ENCODE measurements at regions not wholly inside any gene's neighbourhood (a gene's known extent, or its start where the extent isn't known, plus 50 kb on each side); places are given as distances from the start of the nearest gene placed in this dataset.

DNA sequence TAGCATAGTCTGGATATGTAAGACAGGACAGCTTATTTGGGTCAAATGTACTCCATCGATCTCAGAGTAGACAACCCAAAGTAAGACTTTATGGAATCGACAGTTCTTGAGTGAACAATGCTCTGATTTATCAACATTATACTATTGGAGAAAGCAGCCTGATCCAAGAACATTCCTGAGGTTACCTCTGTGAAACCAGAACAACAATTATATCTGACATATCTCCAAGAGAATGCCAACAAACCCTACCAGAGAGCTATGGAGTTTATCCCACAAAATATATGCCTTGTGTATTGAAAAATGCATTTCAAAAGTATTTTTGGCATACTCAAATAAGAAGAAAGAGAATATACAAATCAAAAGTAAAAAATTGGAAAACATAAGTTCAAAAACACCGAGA lies 1985.9 kb downstream of the EFNA5 start:
- TF ChIP-seq GATA3 (IDR thresholded peaks at IDR 0.05; ENCODE audit: low read depth, low read length) = no peak
- TF ChIP-seq GATA2 (IDR thresholded peaks at IDR 0.05; ENCODE audit: low read depth, low read length) = no peak

DNA sequence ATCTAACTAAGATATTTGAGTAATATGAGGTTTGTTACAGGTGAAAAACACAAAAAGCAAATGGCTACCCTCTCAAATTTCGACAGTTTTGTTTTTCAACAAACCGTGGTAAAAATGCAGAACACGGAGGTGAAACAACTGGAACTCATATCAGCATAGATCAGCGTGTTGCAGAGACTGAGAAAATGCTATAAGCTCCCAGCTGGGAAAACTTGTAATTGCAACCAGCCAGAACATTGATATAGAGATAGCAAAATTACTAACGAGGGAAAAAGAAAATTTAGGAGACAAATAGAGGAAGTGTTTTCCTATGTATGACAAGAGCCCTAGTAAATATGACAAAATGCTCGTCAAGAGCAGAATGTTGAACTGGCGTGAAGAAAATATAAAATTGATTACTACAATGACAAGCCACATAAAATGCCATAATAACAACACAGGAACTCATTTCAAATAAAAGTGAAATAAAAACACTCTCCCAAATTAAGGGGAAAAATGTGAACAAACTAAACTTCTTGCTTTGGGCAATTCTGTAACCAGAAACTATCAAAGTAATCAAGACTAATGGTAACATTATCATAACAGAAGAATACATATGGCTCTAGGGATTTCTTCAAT lies 1989.8 kb downstream of the EFNA5 start:
- TF ChIP-seq GATA2 (IDR thresholded peaks at IDR 0.05; ENCODE audit: low read depth, low read length) (peak; percentile 59; the same call in 1 of the 2 replicates), GATA3 (IDR thresholded peaks at IDR 0.05; ENCODE audit: low read depth, low read length) (peak; percentile 71; the same call in 1 of the 2 replicates)

GRCh38 chr5:105677291-105677690 lies 1993.4 kb downstream of the EFNA5 start:
- TF ChIP-seq GATA3 (IDR thresholded peaks at IDR 0.05; ENCODE audit: low read depth, low read length) (no peak), GATA2 (IDR thresholded peaks at IDR 0.05; ENCODE audit: low read depth, low read length) (no peak)

GRCh38 chr5:105670596-105670995 lies 2000.1 kb downstream of the EFNA5 start:
- TF ChIP-seq GATA3 (IDR thresholded peaks at IDR 0.05; ENCODE audit: low read depth, low read length) = no peak
- no peak for TF ChIP-seq GATA2 (IDR thresholded peaks at IDR 0.05; ENCODE audit: low read depth, low read length)

- TF ChIP-seq GATA2 (IDR thresholded peaks at IDR 0.05; ENCODE audit: low read depth, low read length) (no peak), GATA3 (IDR thresholded peaks at IDR 0.05; ENCODE audit: low read depth, low read length) (no peak)
These were observed 2007.1 kb downstream of the EFNA5 start for GRCh38 chr5:105663671-105664070.

- TF ChIP-seq GATA3 (IDR thresholded peaks at IDR 0.05; ENCODE audit: low read depth, low read length) (no peak), GATA2 (IDR thresholded peaks at IDR 0.05; ENCODE audit: low read depth, low read length) (no peak)
These were observed 2011.3 kb downstream of the EFNA5 start for GRCh38 chr5:105659396-105659795.

DNA sequence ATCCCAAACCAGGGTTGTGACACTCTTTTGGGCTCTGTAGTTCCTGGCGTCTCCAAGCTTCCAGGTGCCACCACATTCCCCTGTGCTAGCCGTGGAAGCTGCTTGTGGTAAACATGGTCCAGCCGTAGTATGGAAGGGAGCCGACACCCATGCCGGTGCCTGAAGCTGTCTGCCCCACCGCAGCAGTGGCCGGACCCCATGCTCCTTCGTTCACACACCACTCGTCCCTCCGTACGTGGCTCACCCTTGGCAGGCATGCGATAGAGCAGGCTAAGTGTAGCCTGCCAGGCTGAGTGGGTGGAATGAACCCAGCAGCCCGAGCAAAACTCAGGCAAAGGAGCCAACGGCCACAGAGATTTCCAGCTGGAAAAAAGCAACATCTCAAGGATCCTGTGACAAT lies 2030.4 kb downstream of the EFNA5 start:
- TF ChIP-seq GATA3 (IDR thresholded peaks at IDR 0.05; ENCODE audit: low read depth, low read length) (no peak), GATA2 (IDR thresholded peaks at IDR 0.05; ENCODE audit: low read depth, low read length) (no peak)

DNA sequence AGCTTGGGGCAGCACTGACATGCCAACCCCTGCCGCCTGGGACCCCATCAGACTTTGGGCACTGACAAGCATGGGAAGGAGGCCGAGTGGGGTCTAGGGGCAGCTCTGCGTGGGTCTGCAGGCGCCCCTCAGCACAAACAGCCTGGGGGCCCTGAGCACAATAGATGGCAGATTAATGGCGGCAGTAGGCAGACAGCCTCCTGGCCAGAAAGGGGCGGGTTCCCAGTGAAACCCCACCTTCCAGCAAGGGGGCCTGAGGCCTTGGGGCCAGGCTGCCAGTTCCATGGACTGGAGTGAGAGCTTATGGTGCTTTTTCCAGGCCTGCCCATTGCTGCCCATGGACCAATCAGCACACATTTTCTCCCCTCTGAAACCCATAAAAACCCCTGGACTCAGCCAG lies 2031.2 kb downstream of the EFNA5 start:
- TF ChIP-seq GATA3 (IDR thresholded peaks at IDR 0.05; ENCODE audit: low read depth, low read length) (no peak), GATA2 (IDR thresholded peaks at IDR 0.05; ENCODE audit: low read depth, low read length) (no peak)

DNA sequence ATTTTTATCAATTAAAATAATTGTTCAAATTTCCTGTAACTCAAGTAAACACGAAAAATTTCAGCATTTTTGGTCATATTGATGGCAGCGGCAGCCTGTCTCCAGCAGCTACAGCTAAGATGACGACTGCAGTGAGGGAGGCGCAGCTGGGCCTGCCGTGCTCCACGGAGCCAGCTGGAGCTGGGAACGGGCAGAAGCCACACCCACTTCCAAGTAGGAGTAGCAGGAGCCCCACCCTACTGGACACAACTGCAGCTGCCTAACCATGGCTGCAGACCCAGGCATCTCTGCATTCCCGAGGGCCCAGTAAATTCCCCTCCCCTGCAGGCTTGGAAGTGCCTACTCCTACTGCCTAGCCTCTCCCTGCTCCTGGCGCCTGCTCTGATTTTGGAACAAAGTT lies 2031.7 kb downstream of the EFNA5 start:
- no peak for TF ChIP-seq GATA2 (IDR thresholded peaks at IDR 0.05; ENCODE audit: low read depth, low read length)
- TF ChIP-seq GATA3 (IDR thresholded peaks at IDR 0.05; ENCODE audit: low read depth, low read length) = no peak

- no peak for TF ChIP-seq GATA2 (IDR thresholded peaks at IDR 0.05; ENCODE audit: low read depth, low read length)
- TF ChIP-seq GATA3 (IDR thresholded peaks at IDR 0.05; ENCODE audit: low read depth, low read length) = no peak
These were observed 2032.3 kb downstream of the EFNA5 start for GRCh38 chr5:105638437-105638836.

DNA sequence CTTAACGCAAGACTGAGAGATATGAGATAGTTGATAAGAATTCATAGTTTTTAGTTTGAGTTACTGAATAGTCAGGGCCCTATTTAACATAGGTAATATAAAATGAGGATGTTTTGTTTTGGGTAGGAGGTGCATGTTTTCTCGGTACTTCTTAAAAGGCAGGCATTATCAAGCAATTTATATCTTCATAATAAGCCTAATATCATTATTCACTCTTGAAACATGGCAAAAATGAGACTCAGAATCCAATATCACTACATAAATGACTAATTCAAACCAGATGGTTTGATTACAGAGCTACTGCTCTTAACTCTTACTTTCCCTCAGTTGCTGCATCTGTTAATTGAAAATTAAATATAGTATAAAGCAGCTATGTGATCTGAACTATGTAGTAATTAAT lies 2038.7 kb downstream of the EFNA5 start:
- TF ChIP-seq GATA2 (IDR thresholded peaks at IDR 0.05; ENCODE audit: low read depth, low read length) = no peak
- TF ChIP-seq GATA3 (IDR thresholded peaks at IDR 0.05; ENCODE audit: low read depth, low read length) = no peak

DNA sequence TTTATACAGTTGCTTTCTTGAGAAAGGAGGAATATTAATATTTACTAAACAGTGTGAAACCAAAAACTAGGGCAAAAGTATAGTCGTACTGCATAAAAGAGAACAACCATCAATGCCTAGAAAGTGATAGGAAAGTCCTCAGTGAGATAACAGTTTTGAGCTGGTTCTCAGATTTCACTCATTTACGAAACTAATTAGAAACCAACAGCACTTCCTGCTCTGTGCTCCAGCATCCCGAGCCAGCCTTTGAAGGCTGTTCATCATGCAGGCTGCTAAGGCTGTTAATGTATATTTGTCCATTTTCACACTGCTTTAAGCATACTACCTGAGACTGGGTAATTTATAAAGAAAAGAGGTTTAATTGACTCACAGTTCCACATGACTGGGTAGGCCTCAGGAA lies 2039.9 kb downstream of the EFNA5 start:
- TF ChIP-seq GATA3 (IDR thresholded peaks at IDR 0.05; ENCODE audit: low read depth, low read length) = no peak
- TF ChIP-seq GATA2 (IDR thresholded peaks at IDR 0.05; ENCODE audit: low read depth, low read length) = no peak

GRCh38 chr5:105619725-105620124 lies 2051.0 kb downstream of the EFNA5 start:
- TF ChIP-seq GATA3 (IDR thresholded peaks at IDR 0.05; ENCODE audit: low read depth, low read length) = no peak
- TF ChIP-seq GATA2 (IDR thresholded peaks at IDR 0.05; ENCODE audit: low read depth, low read length) = no peak

DNA sequence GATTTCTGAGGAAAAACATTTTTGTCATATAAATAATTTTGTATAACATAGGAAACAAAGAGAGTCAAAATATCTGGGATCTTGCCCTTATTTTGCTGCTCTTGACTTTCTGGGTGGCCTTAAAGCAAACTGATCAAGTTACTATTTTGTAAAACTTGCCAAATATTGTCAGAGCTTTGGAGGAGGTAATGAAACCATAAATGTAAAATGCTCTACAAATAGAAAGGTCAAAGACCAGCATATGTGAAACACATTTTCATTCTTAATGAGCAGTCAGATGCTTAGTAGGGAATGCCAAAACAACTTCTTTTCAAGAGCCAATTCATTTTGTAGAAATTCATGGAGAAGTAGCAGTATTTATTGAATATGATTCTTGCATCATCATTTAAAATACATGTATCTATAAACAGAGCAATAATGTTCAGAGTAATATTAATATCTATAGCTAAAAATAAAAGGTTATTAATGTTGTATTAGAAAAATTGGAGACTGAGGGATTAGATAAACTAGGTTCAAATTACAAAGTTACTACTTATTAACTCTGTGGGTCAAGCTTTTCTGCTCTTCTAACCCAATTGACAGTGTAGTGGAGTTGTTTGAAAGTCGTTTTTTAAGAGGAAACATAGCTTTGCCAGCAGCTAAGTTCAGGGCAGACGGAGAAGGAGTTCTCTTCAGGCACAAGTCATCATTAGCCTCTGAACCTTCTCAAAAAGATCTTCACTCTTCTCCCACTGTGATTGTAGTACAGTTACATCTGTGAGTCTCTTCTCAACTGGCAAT lies 2053.1 kb downstream of the EFNA5 start:
- TF ChIP-seq GATA3 (IDR thresholded peaks at IDR 0.05; ENCODE audit: low read depth, low read length) = no peak
- no peak for TF ChIP-seq GATA2 (IDR thresholded peaks at IDR 0.05; ENCODE audit: low read depth, low read length)

DNA sequence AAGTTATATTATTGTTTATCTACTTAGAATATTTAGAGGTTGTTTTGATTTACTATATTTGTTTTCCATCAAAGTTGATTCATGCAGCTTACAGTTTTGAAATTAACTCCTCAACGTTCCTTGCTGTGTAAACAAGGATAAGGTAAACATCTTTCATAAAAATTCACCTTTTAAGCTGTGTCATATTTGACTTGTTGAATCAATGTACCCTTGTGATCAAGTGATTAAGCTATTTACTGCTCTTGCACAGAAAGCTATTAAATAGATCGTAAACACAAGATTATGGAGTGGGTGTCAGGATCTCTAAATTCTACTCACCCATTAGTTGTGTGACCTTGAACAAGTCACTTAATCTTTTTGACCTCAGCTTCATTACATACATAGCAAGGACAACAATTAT lies 2054.0 kb upstream of the NUDT12 start:
- TF ChIP-seq GATA2 (IDR thresholded peaks at IDR 0.05; ENCODE audit: low read depth, low read length) (no peak), GATA3 (IDR thresholded peaks at IDR 0.05; ENCODE audit: low read depth, low read length) (no peak)
